ENCODE measurements at regions not wholly inside any gene's neighbourhood (a gene's known extent, or its start where the extent isn't known, plus 50 kb on each side); places are given as distances from the start of the nearest gene placed in this dataset.

GRCh38 chr4:30879855-30880598, 159.9 kb downstream of the PCDH7 start:
- no peak for DNase-seq

- no peak for DNase-seq
These were observed 161.8 kb downstream of the PCDH7 start for GRCh38 chr4:30881985-30882384.

- no peak for DNase-seq
These were observed 162.3 kb downstream of the PCDH7 start for GRCh38 chr4:30882443-30882842.

- no peak for DNase-seq
These were observed 163.0 kb downstream of the PCDH7 start for GRCh38 chr4:30882995-30883675.

GRCh38 chr4:30901461-30902451, 181.6 kb downstream of the PCDH7 start:
- DNase-seq, result no peak

- no peak for DNase-seq
These were observed 183.5 kb downstream of the PCDH7 start for GRCh38 chr4:30903502-30904214.

- no peak for DNase-seq
These were observed 184.0 kb downstream of the PCDH7 start for GRCh38 chr4:30904215-30904555.

GRCh38 chr4:30904588-30904987, 184.4 kb downstream of the PCDH7 start:
- no peak for DNase-seq

- DNase-seq, result no peak
These were observed 192.0 kb downstream of the PCDH7 start for GRCh38 chr4:30912098-30912714.

GRCh38 chr4:30916337-30917274, 196.4 kb downstream of the PCDH7 start:
- no peak for DNase-seq

- DNase-seq, result no peak
These were observed 197.8 kb downstream of the PCDH7 start for GRCh38 chr4:30917946-30918345.

GRCh38 chr4:30919458-30919857, 199.3 kb downstream of the PCDH7 start:
- no peak for DNase-seq

GRCh38 chr4:30920043-30920442, 199.9 kb downstream of the PCDH7 start:
- DNase-seq, result no peak

GRCh38 chr4:30922625-30923024, 202.5 kb downstream of the PCDH7 start:
- no peak for DNase-seq

GRCh38 chr4:30924495-30924894, 204.3 kb downstream of the PCDH7 start:
- DNase-seq, result no peak

GRCh38 chr4:30929649-30930048, 209.5 kb downstream of the PCDH7 start:
- DNase-seq, result no peak

- DNase-seq, result no peak
These were observed 210.1 kb downstream of the PCDH7 start for GRCh38 chr4:30930276-30930675.

GRCh38 chr4:30932581-30932980, 212.4 kb downstream of the PCDH7 start:
- DNase-seq, result no peak

- no peak for DNase-seq
These were observed 218.9 kb downstream of the PCDH7 start for GRCh38 chr4:30939069-30939468.

- no peak for DNase-seq
These were observed 219.5 kb downstream of the PCDH7 start for GRCh38 chr4:30939684-30940083.

- no peak for DNase-seq
These were observed 221.5 kb downstream of the PCDH7 start for GRCh38 chr4:30941641-30942040.

All from NCI-H2029 treated with DMSO at 0.1 percent for 48 hours (cell line).